Common myeloid progenitor, CD34-positive (primary cell): ENCODE measurements at regions not wholly inside any gene's neighbourhood (a gene's known extent, or its start where the extent isn't known, plus 50 kb on each side); places are given as distances from the start of the nearest gene placed in this dataset.
A peak's percentile ranks its signal among the peaks of the same experiment; 100 is the strongest.

Experiments
- CTCF ChIA-PET: fragments of 350-600 bp; sonication (Branson Sonifier 250); formaldehyde crosslinking; loops from one replicate; lab custom pipeline; 2021; ENCODE audit warnings: antibody characterized with exemption; lab: Charles Lee
- POLR2A ChIA-PET: fragments of 350-600 bp; sonication (Branson Sonifier 250); formaldehyde crosslinking; loops from one replicate; lab custom pipeline; 2021; ENCODE audit warnings: antibody characterized with exemption; lab: Charles Lee
- DNase-seq, 3 donors: peaks; one replicate each; pipeline versions ENCODE4 v3.0.0 to v3.0.0-alpha.2; 2013
- H3K27ac ChIP-seq, 2 experiments: 1 replicate in 1 of 2; 2 replicates in 1 of 2; pipeline ENCODE4 v1.7.0; 2013; ENCODE audit warnings: inconsistent platforms in 2 of 2, low read length in 2 of 2, mild to moderate bottlenecking in 2 of 2, low read depth in 1 of 2, moderate library complexity in 1 of 2; ENCODE audit not compliant: severe bottlenecking in 2 of 2, insufficient read depth in 1 of 2, poor library complexity in 1 of 2
- H3K27me3 ChIP-seq, 5 experiments: replicated peaks in 2 of 5; 1 replicate in 3 of 5; 2 replicates in 2 of 5; pipeline versions ENCODE4 v1.6.1 to v1.7.0; 2013; ENCODE audit warnings: low read length in 4 of 5, mild to moderate bottlenecking in 2 of 5, moderate library complexity in 2 of 5, inconsistent platforms in 1 of 5; ENCODE audit not compliant: insufficient read depth in 5 of 5, control insufficient read depth in 4 of 5
- H3K36me3 ChIP-seq, 4 experiments: 1 replicate in 2 of 4; 2 replicates in 2 of 4; pipeline versions ENCODE4 v1.6.1 to v1.7.0; 2013; ENCODE audit warnings: low read length in 3 of 4, control low read depth in 1 of 4, mild to moderate bottlenecking in 1 of 4; ENCODE audit not compliant: control insufficient read depth in 4 of 4, insufficient read depth in 4 of 4
- H3K4me1 ChIP-seq, 4 experiments: 1 replicate in 3 of 4; 2 replicates in 1 of 4; pipeline versions ENCODE4 v1.6.1 to v1.7.1; 2013; ENCODE audit warnings: low read length in 3 of 4, mild to moderate bottlenecking in 3 of 4, control low read depth in 1 of 4, inconsistent platforms in 1 of 4, moderate library complexity in 1 of 4; ENCODE audit not compliant: control insufficient read depth in 4 of 4, insufficient read depth in 4 of 4; ENCODE audit errors: control extremely low read depth in 1 of 4
- H3K4me3 ChIP-seq, 7 experiments: 1 replicate in 4 of 7; 2 replicates in 3 of 7; pipeline versions ENCODE4 v1.5.1 to v1.7.0; 2013; ENCODE audit warnings: mild to moderate bottlenecking in 7 of 7, low read length in 6 of 7, moderate library complexity in 6 of 7, inconsistent platforms in 2 of 7, low read depth in 2 of 7, control low read depth in 1 of 7; ENCODE audit not compliant: insufficient read depth in 4 of 7, control insufficient read depth in 1 of 7; ENCODE audit errors: extremely low read depth in 1 of 7
- H3K9me3 ChIP-seq, 5 experiments: 1 replicate in 4 of 5; 2 replicates in 1 of 5; pipeline versions ENCODE4 v1.6.1 to v1.7.1; 2013; ENCODE audit warnings: low read length in 4 of 5, mild to moderate bottlenecking in 2 of 5, inconsistent platforms in 1 of 5, low read depth in 1 of 5, moderate library complexity in 1 of 5; ENCODE audit not compliant: control insufficient read depth in 4 of 5, insufficient read depth in 2 of 5; ENCODE audit errors: control extremely low read depth in 1 of 5
- WGBS: methylation state at CpG from one replicate; pipeline ENCODE4 v1.1.5; 2013; ENCODE audit not compliant: insufficient coverage; 5-methylcytosine and 5-hydroxymethylcytosine counted together

DNA sequence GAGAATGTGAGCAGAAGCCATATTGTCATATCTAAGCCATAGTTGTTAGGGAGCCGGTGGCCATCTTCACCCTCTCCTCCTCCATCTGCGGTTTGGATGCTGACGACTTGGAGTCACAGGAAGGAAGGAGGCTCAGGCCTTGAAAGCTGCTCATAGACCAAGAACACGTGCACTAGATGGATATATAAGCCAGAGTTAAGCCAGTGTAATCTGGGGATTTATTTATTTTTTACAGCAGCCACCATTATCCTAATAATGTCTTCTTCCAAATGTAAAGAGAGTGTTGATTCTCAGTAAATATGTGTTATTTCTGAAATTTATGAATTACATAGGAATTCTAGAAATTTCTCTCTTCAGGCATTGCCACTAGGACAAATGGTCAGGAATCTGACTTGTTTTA is 689.9 kb downstream of the QKI start:
- ChIA-PET CTCF (no interaction called here), POLR2A (no interaction called here)
- no peak overlapping the region for H3K4me3 ChIP-seq
- H3K9me3 ChIP-seq = no peaks in the 10 kb centered on the region
- WGBS = 100% methylated on average over 2 of the region's 4 CpGs
- H3K27ac ChIP-seq = no peak overlapping the region
- H3K4me1 ChIP-seq = peaks cover 0 to 12% (median 11%) of the 10 kb centered on the region in 4 experiments
- no peak for DNase-seq
- no peaks in the 10 kb centered on the region for H3K36me3 ChIP-seq
- peaks cover 0 to 2% (median 0%) of the 10 kb centered on the region in 5 experiments for H3K27me3 ChIP-seq

DNA sequence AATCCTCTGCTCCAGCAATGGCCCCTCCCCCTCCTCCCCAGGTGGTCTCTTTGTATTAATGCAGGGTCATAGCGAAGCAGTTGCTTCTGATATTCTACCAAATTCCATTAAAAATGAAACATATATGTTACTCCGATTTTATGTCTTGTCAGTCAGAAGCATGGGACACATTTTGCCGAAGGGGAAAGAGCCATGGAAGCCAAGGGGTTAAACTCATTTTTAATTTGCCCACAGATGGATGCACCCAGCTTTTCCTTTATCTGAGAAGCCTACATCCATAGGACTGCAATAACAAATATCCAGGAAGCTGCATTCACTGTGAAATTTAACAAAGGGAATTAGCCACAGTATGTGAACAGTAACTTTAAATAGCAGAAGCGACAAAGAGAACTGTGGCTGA is 688.2 kb downstream of the QKI start:
- no peak overlapping the region for H3K27ac ChIP-seq
- no peaks in the 10 kb centered on the region for H3K36me3 ChIP-seq
- POLR2A ChIA-PET = no interaction called here
- peaks cover 0 to 6% (median 2%) of the 10 kb centered on the region in 4 experiments for H3K4me1 ChIP-seq
- H3K27me3 ChIP-seq = peaks cover 0 to 2% (median 0%) of the 10 kb centered on the region in 5 experiments
- no peak for DNase-seq
- 75% methylated on average over 2 of the region's 4 CpGs for WGBS
- H3K9me3 ChIP-seq = no peaks in the 10 kb centered on the region
- H3K4me3 ChIP-seq = no peak overlapping the region
- CTCF ChIA-PET = no interaction called here

DNA sequence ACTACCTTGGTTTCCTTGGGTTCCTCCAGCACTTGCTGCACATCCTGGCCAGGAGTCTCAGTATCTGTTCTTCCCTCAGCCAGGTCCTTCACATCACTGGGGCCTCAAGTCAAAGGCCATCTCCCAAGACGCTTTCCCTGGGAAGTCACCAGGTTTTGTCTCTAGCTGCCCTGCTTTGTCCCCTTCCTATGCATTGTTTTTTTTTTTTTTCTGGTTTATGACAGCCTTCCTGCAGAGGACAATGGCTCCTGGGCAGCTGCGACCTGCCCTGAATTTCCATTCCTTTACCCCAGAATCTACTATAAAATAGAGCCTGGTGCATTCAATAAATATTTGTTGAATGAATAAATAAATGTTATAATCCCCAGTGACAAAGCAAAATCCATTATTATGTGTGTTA is 687.3 kb downstream of the QKI start:
- WGBS = 100% methylated on average over 1 of the region's 2 CpGs
- CTCF ChIA-PET = no interaction called here

DNA sequence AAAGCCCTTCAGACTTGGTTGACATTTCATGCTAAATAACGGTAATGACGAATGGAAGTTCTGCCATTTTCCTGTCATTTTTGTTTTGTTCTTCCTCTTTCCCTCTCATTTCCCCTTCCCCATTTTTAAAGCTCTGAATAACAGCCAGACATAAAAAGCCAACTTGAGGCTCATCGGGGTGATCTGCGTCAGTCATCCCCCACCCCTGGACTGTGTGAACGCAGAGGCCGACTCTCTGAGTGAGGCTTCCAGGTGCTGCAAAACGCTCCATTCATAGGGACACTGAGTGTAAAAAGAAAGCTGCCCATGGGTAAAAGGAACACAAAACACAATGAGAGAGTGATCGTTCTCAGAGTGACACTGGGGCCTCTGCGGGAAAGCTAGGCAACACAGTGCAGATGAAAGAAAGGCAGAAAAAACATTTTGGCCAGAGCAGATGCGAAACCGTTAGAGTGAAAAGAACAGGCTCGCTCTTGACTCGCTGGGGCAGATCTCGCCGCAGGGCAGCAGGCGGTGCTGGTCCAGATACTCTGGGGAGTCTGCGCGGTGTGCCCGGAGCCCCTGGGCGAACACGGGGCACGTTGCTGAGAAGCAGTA is 684.8 kb downstream of the QKI start:
- DNase-seq = no peak
- H3K9me3 ChIP-seq = peaks cover 0 to 2% (median 0%) of the 10 kb centered on the region in 5 experiments
- ChIA-PET POLR2A (no interaction called here), CTCF (interaction anchor here (1.0 kb wide), 1 partner anchor 11 kb away, joined by 7 read pairs; no protein-coding TSS in a partner anchor)
- H3K27me3 ChIP-seq = no peaks in the 10 kb centered on the region
- no peaks in the 10 kb centered on the region for H3K36me3 ChIP-seq
- no peak overlapping the region for H3K4me3 ChIP-seq
- 96% methylated on average over 16 of the region's 22 CpGs for WGBS
- H3K4me1 ChIP-seq = peaks cover 0 to 13% (median 3%) of the 10 kb centered on the region in 4 experiments
- no peak overlapping the region for H3K27ac ChIP-seq

More for the DNA sequence above, 687.3 kb downstream of the QKI start:
- peaks cover 0 to 13% (median 3%) of the 10 kb centered on the region in 4 experiments for H3K4me1 ChIP-seq
- no peaks in the 10 kb centered on the region for H3K9me3 ChIP-seq
- peaks cover 0 to 2% (median 0%) of the 10 kb centered on the region in 5 experiments for H3K27me3 ChIP-seq
- no peak overlapping the region for H3K4me3 ChIP-seq
- H3K36me3 ChIP-seq = no peaks in the 10 kb centered on the region
- H3K27ac ChIP-seq = no peak overlapping the region
- POLR2A ChIA-PET = no interaction called here
- no peak for DNase-seq

DNA sequence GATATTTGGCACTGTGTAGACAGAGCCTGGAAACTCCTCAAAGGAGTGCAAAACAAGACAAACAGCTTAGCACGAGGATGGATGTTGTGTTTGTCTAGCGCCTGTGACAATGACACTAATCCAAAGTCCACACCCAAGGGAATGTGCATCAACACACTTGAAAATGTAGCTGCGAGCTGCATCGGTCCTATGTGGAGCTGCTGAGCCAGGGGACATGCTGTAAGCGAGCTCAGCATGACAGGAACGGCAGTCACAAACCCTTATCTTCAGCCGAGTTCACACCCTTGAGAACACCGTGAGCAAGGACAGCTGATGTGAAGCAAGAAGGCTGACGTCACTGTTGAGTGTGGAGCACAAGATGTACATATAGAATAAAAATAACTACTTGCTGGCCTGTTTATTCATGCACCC is 684.3 kb downstream of the QKI start:
- Histone ChIP-seq H3K27me3 (no peaks in the 10 kb centered on the region), H3K36me3 (no peaks in the 10 kb centered on the region), H3K4me3 (no peak overlapping the region), H3K9me3 (peaks cover 0 to 2% (median 0%) of the 10 kb centered on the region in 5 experiments), H3K4me1 (peaks cover 0 to 13% (median 3%) of the 10 kb centered on the region in 4 experiments), H3K27ac (no peak overlapping the region)
- ChIA-PET POLR2A (no interaction called here), CTCF (interaction anchor here (1.0 kb wide), 1 partner anchor 11 kb away, joined by 7 read pairs; no protein-coding TSS in a partner anchor)
- DNase-seq = no peak
- WGBS = 98% methylated on average over 6 of the region's 9 CpGs

DNA sequence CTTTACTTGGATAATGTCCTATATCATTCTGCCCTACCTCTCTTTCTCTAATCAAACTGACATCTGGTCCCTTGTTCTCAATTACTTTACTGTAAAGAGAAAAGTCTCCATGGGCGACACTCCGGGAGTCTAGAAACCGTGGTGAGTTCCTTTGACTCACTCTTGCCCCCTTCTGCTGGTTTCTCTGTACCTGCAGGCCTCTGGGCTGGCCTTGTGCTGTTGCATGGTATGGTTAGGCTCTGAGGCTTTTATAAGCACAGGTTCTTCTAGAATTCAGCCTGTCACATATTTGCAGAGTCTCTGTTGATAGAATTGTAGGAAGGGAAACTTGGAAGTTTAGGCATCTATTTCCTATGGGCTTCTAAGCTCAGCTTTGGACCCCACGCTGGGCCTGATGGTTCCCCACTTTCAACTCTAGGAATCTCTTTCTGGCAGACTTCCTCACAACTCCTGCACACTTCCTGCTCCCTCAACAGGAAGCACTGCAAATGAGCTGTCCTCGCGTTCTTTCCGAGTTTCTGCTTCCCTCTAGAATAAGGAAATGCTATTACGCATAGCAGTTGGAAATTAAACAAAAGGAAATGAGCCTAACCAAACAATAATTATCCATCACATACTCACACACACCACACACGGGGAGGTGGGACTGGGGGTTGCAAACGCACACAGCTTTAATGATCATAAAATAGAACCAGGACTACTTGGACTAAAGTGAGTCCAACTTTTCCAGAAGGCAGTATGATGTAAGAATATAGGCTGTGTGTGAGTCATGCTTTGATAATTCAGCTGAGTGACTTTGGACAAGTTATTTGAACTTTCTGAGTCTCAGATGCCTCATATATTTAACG is 683.3 kb downstream of the QKI start:
- ChIA-PET POLR2A (no interaction called here), CTCF (interaction anchor here (0.5 to 1.7 kb wide), 4 partner anchors 8 to 389 kb away, joined by 3 to 7 read pairs (median 4); no protein-coding TSS in a partner anchor)
- Histone ChIP-seq H3K36me3 (no peaks in the 10 kb centered on the region), H3K4me1 (peaks cover 0 to 13% (median 3%) of the 10 kb centered on the region in 4 experiments), H3K27me3 (no peaks in the 10 kb centered on the region), H3K9me3 (peaks cover 0 to 2% (median 0%) of the 10 kb centered on the region in 5 experiments), H3K4me3 (peak overlapping the region in 1 of 7 experiments; percentile 10), H3K27ac (no peak overlapping the region)
- peak; percentile 64 to 80 (median 73) for DNase-seq
- 5% methylated on average over 7 of the region's 11 CpGs for WGBS
